ENCODE measurements at regions not wholly inside any gene's neighbourhood (a gene's known extent, or its start where the extent isn't known, plus 50 kb on each side); places are given as distances from the start of the nearest gene placed in this dataset.

- DNase-seq (ENCODE audit: low read depth, low spot score): no peak
- no peak overlapping the region for H3K27ac ChIP-seq
These were observed 191.7 kb downstream of the ACKR3 start for GRCh38 chr2:236761358-236761757.

GRCh38 chr2:236762628-236763027, 193.0 kb downstream of the ACKR3 start:
- DNase-seq (ENCODE audit: low read depth, low spot score): no peak
- no peak overlapping the region for H3K27ac ChIP-seq

GRCh38 chr2:236763857-236764256, 194.2 kb downstream of the ACKR3 start:
- DNase-seq (ENCODE audit: low read depth, low spot score): no peak
- no peak overlapping the region for H3K27ac ChIP-seq

GRCh38 chr2:236764716-236765115, 195.1 kb downstream of the ACKR3 start:
- no peak overlapping the region for H3K27ac ChIP-seq
- no peak for DNase-seq (ENCODE audit: low read depth, low spot score)

GRCh38 chr2:236765478-236765877, 195.9 kb downstream of the ACKR3 start:
- DNase-seq (ENCODE audit: low read depth, low spot score): no peak
- H3K27ac ChIP-seq: no peak overlapping the region

GRCh38 chr2:236766850-236767249, 197.2 kb downstream of the ACKR3 start:
- H3K27ac ChIP-seq: no peak overlapping the region
- DNase-seq (ENCODE audit: low read depth, low spot score): no peak

GRCh38 chr2:236767941-236768340, 198.3 kb downstream of the ACKR3 start:
- no peak overlapping the region for H3K27ac ChIP-seq
- no peak for DNase-seq (ENCODE audit: low read depth, low spot score)

GRCh38 chr2:236768393-236769140, 198.9 kb downstream of the ACKR3 start:
- DNase-seq (ENCODE audit: low read depth, low spot score): no peak
- peak overlapping the region; percentile 98 for H3K27ac ChIP-seq

- H3K27ac ChIP-seq: peak overlapping the region; percentile 98
- peak; percentile 99 for DNase-seq (ENCODE audit: low read depth, low spot score)
These were observed 200.5 kb downstream of the ACKR3 start for GRCh38 chr2:236769981-236770671.

GRCh38 chr2:236772220-236772837, 202.7 kb downstream of the ACKR3 start:
- no peak for DNase-seq (ENCODE audit: low read depth, low spot score)
- no peak overlapping the region for H3K27ac ChIP-seq

GRCh38 chr2:236773206-236773605, 203.6 kb downstream of the ACKR3 start:
- DNase-seq (ENCODE audit: low read depth, low spot score): no peak
- no peak overlapping the region for H3K27ac ChIP-seq

GRCh38 chr2:236774171-236774570, 204.5 kb downstream of the ACKR3 start:
- DNase-seq (ENCODE audit: low read depth, low spot score): no peak
- no peak overlapping the region for H3K27ac ChIP-seq

- no peak overlapping the region for H3K27ac ChIP-seq
- DNase-seq (ENCODE audit: low read depth, low spot score): no peak
These were observed 205.9 kb downstream of the ACKR3 start for GRCh38 chr2:236775511-236775910.

- no peak for DNase-seq (ENCODE audit: low read depth, low spot score)
- H3K27ac ChIP-seq: peak overlapping the region; percentile 55
These were observed 206.6 kb downstream of the ACKR3 start for GRCh38 chr2:236776206-236776605.

- H3K27ac ChIP-seq: peak overlapping the region; percentile 55
- DNase-seq (ENCODE audit: low read depth, low spot score): peak; percentile 54
These were observed 207.1 kb downstream of the ACKR3 start for GRCh38 chr2:236776695-236777251.

GRCh38 chr2:236777408-236777807, 207.8 kb downstream of the ACKR3 start:
- peak overlapping the region; percentile 55 for H3K27ac ChIP-seq
- no peak for DNase-seq (ENCODE audit: low read depth, low spot score)

- DNase-seq (ENCODE audit: low read depth, low spot score): no peak
- H3K27ac ChIP-seq: peak overlapping the region; percentile 36
These were observed 212.6 kb downstream of the ACKR3 start for GRCh38 chr2:236781933-236782816.

GRCh38 chr2:236782938-236783337, 213.3 kb downstream of the ACKR3 start:
- H3K27ac ChIP-seq: peak overlapping the region; percentile 36
- no peak for DNase-seq (ENCODE audit: low read depth, low spot score)

GRCh38 chr2:236783417-236784020, 213.9 kb downstream of the ACKR3 start:
- H3K27ac ChIP-seq: no peak overlapping the region
- DNase-seq (ENCODE audit: low read depth, low spot score): no peak

GRCh38 chr2:236785611-236786057, 216.0 kb downstream of the ACKR3 start:
- DNase-seq (ENCODE audit: low read depth, low spot score): no peak
- H3K27ac ChIP-seq: peak overlapping the region; percentile 22

Measured in epithelial cell of prostate (primary cell).